GM12878 (cell line): ENCODE measurements at regions not wholly inside any gene's neighbourhood (a gene's known extent, or its start where the extent isn't known, plus 50 kb on each side); places are given as distances from the start of the nearest gene placed in this dataset.

ENCODE experiments used
- ATAC-seq: fragments of 200-7000 bp; cut with Tn5 transposase; 3 replicates; pipeline ENCODE4 v1.9.1; 2020; ENCODE audit warnings: mild to moderate bottlenecking, moderate library complexity
- BruUV-seq: library from RNA; stranded (reverse); fragments of 400-500 nt; replicated peaks from 2 replicates; lab custom pipeline; 2021; lab: Mats Ljungman, UMichigan
- CTCF ChIA-PET: fragments of 300-600 bp; sonication (Branson Sonifier 250); formaldehyde crosslinking; extraction: SDS; loops from one replicate; lab custom pipeline; 2021; ENCODE audit warnings: inconsistent platforms; lab: Yijun Ruan, JAX
- POLR2A ChIA-PET: fragments of 350-600 bp; formaldehyde crosslinking; extraction: SDS; loops from one replicate; lab custom pipeline; 2021; ENCODE audit warnings: inconsistent platforms; lab: Charles Lee
- RAD21 ChIA-PET: fragments of 300-600 bp; sonication (Branson Sonifier 250); formaldehyde crosslinking; loops from one replicate; lab custom pipeline; 2023; ENCODE audit warnings: antibody characterized with exemption; ENCODE audit not compliant: unreplicated experiment; lab: Charles Lee
- SMC1A ChIA-PET: fragments of 300-600 bp; sonication (Branson Sonifier 250); formaldehyde crosslinking; loops from one replicate; lab custom pipeline; 2023; ENCODE audit not compliant: unreplicated experiment, uncharacterized antibody; lab: Charles Lee
- DNase-seq: peaks from one replicate; pipeline ENCODE4 v3.0.0-alpha.2; 2011; ENCODE audit warnings: low read depth, low spot score
- FAIRE-seq: peaks from 3 replicates; lab custom pipeline; 2011; peaks lifted over from hg19 to GRCh38; lab: Jason Lieb, UNC
- H2AFZ ChIP-seq: 2 replicates; pipeline ENCODE4 v1.6.0; 2011; ENCODE audit warnings: low read depth, low read length, control low read depth; ENCODE audit not compliant: control insufficient read depth
- H3K27ac ChIP-seq: 2 replicates; pipeline ENCODE4 v1.5.1; 2011; ENCODE audit warnings: control low read depth; ENCODE audit not compliant: control insufficient read depth, insufficient read depth
- H3K27me3 ChIP-seq, 2 experiments: replicated peaks in 1 of 2; 2 replicates each; pipeline versions ENCODE4 v1.6.0 to v1.6.1; 2011; ENCODE audit warnings: low read length in 1 of 2; ENCODE audit not compliant: control insufficient read depth in 2 of 2, insufficient read depth in 2 of 2
- H3K36me3 ChIP-seq, 2 experiments: 2 replicates each; pipeline ENCODE4 v1.5.1; 2011; ENCODE audit warnings: low read length in 1 of 2; ENCODE audit not compliant: control insufficient read depth in 2 of 2, insufficient read depth in 2 of 2
- H3K4me1 ChIP-seq: 2 replicates; pipeline ENCODE4 v1.6.1; 2011; ENCODE audit warnings: mild to moderate bottlenecking, low read length, moderate library complexity, mixed read lengths; ENCODE audit not compliant: control insufficient read depth, insufficient read depth
- H3K4me2 ChIP-seq: 2 replicates; pipeline ENCODE4 v1.6.0; 2011; ENCODE audit warnings: control low read depth; ENCODE audit not compliant: control insufficient read depth, insufficient read depth
- H3K4me3 ChIP-seq: fragments of 200-600 bp; sonication (generic); 2 replicates; pipeline ENCODE4 v1.5.1; 2016
- H3K79me2 ChIP-seq: 2 replicates; pipeline ENCODE4 v1.6.0; 2011; ENCODE audit warnings: low read length; ENCODE audit not compliant: control insufficient read depth, insufficient read depth
- H3K9ac ChIP-seq: 2 replicates; pipeline ENCODE4 v1.8.0; 2011; ENCODE audit warnings: low read length, control low read depth, mixed read lengths; ENCODE audit not compliant: control insufficient read depth, insufficient read depth
- H3K9me3 ChIP-seq: replicated peaks from 3 replicates; pipeline ENCODE4 v1.5.1; 2011; ENCODE audit warnings: mild to moderate bottlenecking, low read length; ENCODE audit not compliant: control insufficient read depth, insufficient read depth
- H4K20me1 ChIP-seq: 2 replicates; pipeline ENCODE4 v1.6.0; 2011; ENCODE audit not compliant: control insufficient read depth, insufficient read depth
- BCL3 ChIP-seq: IDR thresholded peaks from 2 replicates; pipeline ENCODE4 v1.6.1; 2011; ENCODE audit warnings: borderline replicate concordance, low read depth, mild to moderate bottlenecking, moderate library complexity, low read length; ENCODE audit not compliant: insufficient read depth, poor library complexity, severe bottlenecking
- CHD4 ChIP-seq: fragments of 200-600 bp; sonication (generic); IDR thresholded peaks from 2 replicates; pipeline ENCODE4 v1.6.1; 2016; ENCODE audit warnings: mild to moderate bottlenecking
- CTCF ChIP-seq, 3 experiments: IDR thresholded peaks in 2 of 3; conservative IDR thresholded peaks in 1 of 3; 2 replicates each; pipeline ENCODE4 v1.5.1; 2011; ENCODE audit warnings: low read depth in 3 of 3, low read length in 3 of 3, mild to moderate bottlenecking in 3 of 3, control low read depth in 2 of 3, moderate library complexity in 2 of 3, inconsistent platforms in 1 of 3, mixed read lengths in 1 of 3; ENCODE audit not compliant: control insufficient read depth in 2 of 3, insufficient read depth in 1 of 3; ENCODE audit errors: extremely low read depth in 1 of 3
- HDAC2 ChIP-seq: fragments of 200-600 bp; sonication (generic); IDR thresholded peaks from 2 replicates; pipeline ENCODE4 v1.6.1; 2017
- MYC ChIP-seq: IDR thresholded peaks from 2 replicates; pipeline ENCODE4 v1.6.1; 2011; ENCODE audit warnings: mild to moderate bottlenecking, low read length, moderate library complexity, inconsistent platforms; ENCODE audit not compliant: insufficient read depth, insufficient replicate concordance, insufficient read length, severe bottlenecking
- PKNOX1 ChIP-seq: fragments of 450-650 bp; IDR thresholded peaks from 2 replicates; pipeline ENCODE4 v1.6.1; 2016; ENCODE audit warnings: mild to moderate bottlenecking
- POLR2AphosphoS5 ChIP-seq: IDR thresholded peaks from 2 replicates; pipeline ENCODE4 v1.6.1; 2011; ENCODE audit warnings: mild to moderate bottlenecking, low read length, inconsistent platforms
- SIX5 ChIP-seq: IDR thresholded peaks from 2 replicates; pipeline ENCODE4 v1.6.1; 2011; ENCODE audit warnings: mild to moderate bottlenecking, low read depth, low read length, moderate library complexity; ENCODE audit not compliant: severe bottlenecking
- ZNF274 ChIP-seq: IDR thresholded peaks from one replicate; pipeline ENCODE4 v1.8.0; 2011; ENCODE audit not compliant: insufficient read length, insufficient read depth
- ZNF622 ChIP-seq: fragments of 450-650 bp; IDR thresholded peaks from 2 replicates; pipeline ENCODE4 v1.6.1; 2017; ENCODE audit warnings: mild to moderate bottlenecking, inconsistent platforms
- WGBS: methylation state at CpG from one replicate; pipeline ENCODE4 v1.1.6; 2016; ENCODE audit warnings: low lambda C conversion rate; ENCODE audit not compliant: insufficient replicate concordance, insufficient coverage; ENCODE audit errors: missing lambda C conversion rate; 5-methylcytosine and 5-hydroxymethylcytosine counted together
- in situ Hi-C: fragments of 300-500 bp; cut with MboI; formaldehyde crosslinking; loops from 9 replicates; pipeline ENCODE4 v1.14.3; 2018; ENCODE audit warnings: mixed read lengths
- intact Hi-C: fragments of 100-400 bp; cut with micrococcal nuclease; formaldehyde crosslinking; loops from one replicate; pipeline ENCODE4 v1.14.2; 2022; ENCODE audit not compliant: unreplicated experiment

GRCh38 chr18:26768385-26768784, 97.1 kb downstream of the AQP4 start:
- H3K4me1 ChIP-seq, result no peaks in the 10 kb centered on the region
- ChIA-PET SMC1A (interaction anchor here (1.9 kb wide), 1 partner anchor 11 kb away, joined by 5 read pairs; no protein-coding TSS in a partner anchor), RAD21 (no interaction called here), CTCF (interaction anchor here (1.5 kb wide), 1 partner anchor 119 kb away, joined by 3 read pairs; no protein-coding TSS in a partner anchor), POLR2A (no interaction called here)
- no peak for FAIRE-seq
- BruUV-seq, result no TSS peak
- H3K27me3 ChIP-seq, result no peaks in the 10 kb centered on the region; a peak in 1 of 4 replicates
- no peak overlapping the region for H3K9ac ChIP-seq
- no peak overlapping the region for H2AFZ ChIP-seq
- in situ Hi-C loops (no loop called here), intact Hi-C loops (no loop called here)
- no peaks in the 10 kb centered on the region for H3K36me3 ChIP-seq
- no peak overlapping the region for H3K4me3 ChIP-seq
- no peaks in the 10 kb centered on the region for H3K79me2 ChIP-seq
- WGBS, result 41% methylated on average over 7 of the region's 7 CpGs
- H4K20me1 ChIP-seq, result no peaks in the 10 kb centered on the region
- ATAC-seq, result no peak
- no peak overlapping the region for H3K4me2 ChIP-seq
- no peak for DNase-seq
- H3K27ac ChIP-seq, result no peak overlapping the region
- H3K9me3 ChIP-seq, result no peaks in the 10 kb centered on the region
- TF ChIP-seq CTCF (IDR thresholded peaks at IDR 0.05 in 2 of 3, conservative IDR thresholded peaks at IDR 0.05 in 1 of 3; ENCODE audit: control insufficient read depth in 2 of 3, extremely low read depth in 1 of 3, insufficient read depth in 1 of 3, low read depth in 3 of 3, low read length in 3 of 3) (no peak), POLR2AphosphoS5 (no peak), SIX5 (no peak), CHD4 (no peak), BCL3 (no peak), HDAC2 (no peak), ZNF274 (no peak), PKNOX1 (no peak), MYC (no peak), ZNF622 (no peak)
